Central memory CD4-positive, alpha-beta T cell (primary cell): ENCODE measurements at regions not wholly inside any gene's neighbourhood (a gene's known extent, or its start where the extent isn't known, plus 50 kb on each side); places are given as distances from the start of the nearest gene placed in this dataset.
"Not testable (repeated sequence)": the region's sequence is repeated elsewhere in the genome, so short reads cannot be mapped to it uniquely, and the experiment has no call there.

Source experiments
- DNase-seq: peaks from one replicate; pipeline ENCODE4 v3.0.0; 2022

DNA sequence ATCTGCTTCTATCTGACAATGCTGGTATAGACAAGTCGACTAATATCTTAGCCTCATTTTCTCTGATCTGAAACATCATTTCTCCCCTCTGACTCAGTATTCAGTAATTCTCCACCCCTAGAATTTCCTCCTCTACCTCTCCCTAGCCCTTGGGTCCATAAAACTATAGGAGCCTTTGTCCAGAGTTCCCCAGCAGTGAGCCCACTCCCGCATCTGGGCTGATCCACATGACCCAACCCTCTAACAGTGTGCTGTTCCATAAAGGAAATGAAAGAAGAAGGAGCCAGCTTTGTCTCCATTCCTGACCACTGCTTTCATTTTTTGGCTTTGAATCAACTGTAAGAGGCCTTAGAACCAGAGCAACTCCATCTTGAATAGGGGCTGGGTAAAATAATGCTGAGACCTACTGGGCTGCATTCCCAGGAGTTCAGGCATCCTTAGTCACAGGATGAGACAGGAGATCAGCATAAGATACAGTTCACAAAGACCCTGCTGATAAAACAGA, 222.7 kb upstream of the CDH8 start:
- DNase-seq: not testable (repeated sequence)

DNA sequence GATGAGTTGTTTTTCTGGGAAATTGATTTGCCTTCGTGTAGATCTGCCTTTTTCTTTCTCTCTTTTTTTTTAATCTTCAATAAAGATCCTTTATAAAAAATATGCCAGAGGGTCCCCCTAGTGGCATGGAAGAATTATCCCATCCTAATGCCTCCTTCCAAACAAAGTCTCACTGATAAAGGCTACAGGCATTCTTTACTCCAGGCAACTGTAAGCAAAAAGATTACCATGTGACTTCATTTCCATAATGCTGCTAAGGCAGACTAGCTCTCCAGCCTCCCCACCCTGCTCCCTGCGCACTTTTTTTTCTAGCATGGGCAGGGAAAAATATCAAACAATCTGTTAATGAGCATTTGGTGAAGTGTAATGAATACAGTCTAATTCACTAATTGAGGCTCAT, 220.2 kb upstream of the CDH8 start:
- DNase-seq: no peak

DNA sequence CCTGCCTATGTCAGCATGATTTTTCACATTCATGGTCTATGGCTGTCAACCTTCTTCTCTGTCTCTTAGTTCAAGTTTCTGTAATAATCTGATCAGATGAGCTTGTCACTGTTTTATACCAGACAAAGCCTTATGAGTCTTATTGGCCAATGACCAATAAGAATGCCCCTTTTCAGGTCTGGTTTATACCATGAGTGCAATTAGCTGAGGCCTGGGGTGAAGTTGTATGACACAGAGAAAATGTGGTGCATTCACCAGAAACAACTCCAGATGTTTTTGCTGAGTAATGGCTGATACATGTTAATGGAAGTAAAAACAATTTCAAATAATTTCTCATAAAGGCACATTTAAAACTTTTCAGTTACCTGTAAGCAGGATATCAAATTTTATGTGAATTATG, 218.6 kb upstream of the CDH8 start:
- no peak for DNase-seq

DNA sequence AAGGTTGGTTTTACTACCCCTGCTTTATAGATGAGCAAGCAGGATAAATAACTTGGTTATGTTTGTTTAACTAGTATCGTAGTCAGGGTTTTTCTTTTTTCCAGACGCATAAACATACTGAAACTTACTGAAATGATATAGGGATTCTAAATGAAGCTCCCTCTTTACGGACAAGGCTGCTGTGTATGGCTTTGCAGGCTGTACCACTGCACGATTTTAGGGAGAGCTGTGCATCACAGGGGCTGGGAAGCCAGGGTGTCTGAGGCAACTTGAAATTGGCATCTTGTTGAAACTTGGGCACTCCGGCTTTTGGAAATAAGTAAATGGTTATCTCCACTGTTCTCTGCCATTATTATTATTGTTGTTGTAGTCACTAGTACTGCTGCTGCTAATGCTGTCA, 218.1 kb upstream of the CDH8 start:
- no peak for DNase-seq

DNA sequence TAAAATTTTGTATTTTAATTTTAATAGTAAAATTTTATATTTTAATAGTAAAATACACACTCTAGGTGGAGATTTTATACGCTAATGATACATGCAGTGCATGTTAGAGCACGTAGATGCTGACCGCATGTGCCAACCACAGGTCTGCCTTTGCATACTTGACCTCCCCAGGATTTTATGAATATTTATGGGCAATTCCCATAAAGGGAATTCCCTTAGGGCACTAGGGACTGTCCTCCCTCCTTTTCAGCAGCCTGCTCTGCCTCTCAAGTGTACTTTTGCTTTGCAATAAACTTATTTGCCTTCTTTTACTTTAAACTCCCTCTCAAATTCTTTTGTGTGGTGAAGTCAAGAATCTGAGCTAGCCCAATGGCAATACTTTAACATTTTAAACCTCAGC, 217.7 kb upstream of the CDH8 start:
- DNase-seq: no peak

DNA sequence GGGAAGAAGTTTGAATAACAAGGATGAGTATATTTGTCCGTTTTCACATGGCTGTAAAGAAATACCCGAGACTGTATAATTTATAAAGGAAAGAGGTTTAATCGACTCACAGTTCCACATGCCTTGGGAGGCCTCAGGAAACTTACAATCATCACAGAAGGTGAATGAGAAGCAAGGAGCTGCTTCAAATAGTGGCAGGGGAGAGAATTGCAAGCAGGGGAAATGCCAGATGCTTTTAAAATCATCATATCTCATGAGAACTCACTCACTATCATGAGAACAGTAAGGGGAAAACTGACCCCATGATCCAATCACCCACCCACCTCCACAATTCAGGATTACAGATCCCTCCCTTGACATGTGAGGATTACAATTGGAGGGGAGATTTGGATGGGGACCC, 212.8 kb upstream of the CDH8 start:
- DNase-seq: no peak

DNA sequence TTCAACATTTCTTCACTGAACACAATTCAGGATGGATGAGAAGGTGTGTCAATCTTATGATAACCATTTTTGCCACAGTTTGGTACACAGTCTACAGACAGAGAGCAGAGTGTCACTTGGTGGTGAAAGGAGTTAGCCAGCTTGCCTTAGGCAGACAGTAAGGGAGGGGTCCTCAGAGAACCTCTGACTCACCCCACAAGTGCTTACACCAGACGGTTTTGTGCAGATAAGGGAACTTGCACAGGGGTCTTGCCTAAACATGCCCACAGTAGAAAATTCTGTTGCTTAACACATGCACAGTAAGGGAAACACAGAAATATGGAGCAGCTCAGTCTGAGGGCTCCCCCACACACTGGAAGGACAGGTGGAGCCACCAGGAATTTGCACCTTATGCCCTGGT, 204.5 kb upstream of the CDH8 start:
- DNase-seq: no peak

DNA sequence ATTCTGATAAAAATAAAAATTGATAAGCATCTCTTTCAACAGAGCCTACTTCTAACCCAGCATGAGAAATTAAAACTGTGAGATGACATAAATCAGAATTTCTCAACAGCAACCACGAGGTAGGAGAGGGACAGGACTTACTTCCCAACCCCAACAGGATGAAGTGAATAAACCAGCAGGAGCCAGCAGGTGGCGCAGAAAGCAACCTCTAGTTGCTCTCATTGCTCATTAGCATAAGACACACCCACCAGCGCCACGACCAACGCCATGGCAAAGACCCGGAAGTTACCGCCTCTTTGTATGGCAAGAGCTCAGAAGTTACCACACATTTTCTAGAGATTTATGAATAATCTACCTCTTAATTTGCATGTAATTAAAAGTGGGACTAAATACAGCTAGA, 189.4 kb upstream of the CDH8 start:
- DNase-seq: peak; percentile 7

DNA sequence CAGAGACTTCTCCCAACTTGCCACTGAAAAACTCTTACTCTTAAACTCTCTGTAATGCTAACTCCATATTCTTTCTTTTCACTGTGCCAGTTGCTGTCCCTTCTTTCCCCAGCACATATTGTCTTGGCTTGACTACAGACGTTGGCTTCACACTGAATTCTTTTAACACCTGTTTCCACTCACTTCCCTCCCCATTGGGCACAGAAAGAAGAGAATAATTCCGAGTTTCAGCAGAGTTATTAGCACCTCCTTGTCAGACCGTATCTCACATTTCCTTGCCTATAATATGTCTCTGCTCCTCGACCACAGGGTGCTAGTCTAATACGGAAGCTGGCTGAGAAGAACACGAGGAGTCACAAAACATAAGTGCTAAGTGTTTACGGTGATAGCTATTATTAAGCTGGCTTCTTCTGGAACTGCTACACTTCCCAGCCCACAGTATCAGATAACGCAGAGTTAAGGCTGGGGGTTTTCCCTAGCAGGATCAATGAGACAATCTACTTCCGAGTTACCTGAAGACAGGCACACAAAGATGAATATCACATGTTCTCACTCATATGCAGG, 188.5 kb upstream of the CDH8 start:
- DNase-seq: no peak

DNA sequence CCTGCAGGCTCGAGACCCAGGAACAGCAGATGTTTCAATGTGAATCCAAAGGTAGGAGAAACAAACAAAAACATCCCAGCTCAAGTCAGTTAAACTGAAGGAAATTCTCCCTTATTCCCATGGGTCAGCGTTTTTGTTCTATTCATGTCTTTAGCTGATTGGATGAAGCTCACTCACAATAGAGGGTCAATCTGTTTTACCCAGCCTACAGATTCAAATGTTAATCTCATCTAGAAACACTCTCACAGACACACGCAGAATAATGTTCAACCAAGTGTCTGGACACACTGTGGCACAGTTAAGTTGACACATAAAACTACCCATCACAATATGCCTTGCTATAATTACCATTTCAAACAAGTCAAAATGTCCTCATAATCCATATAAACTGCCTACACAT, 180.6 kb upstream of the CDH8 start:
- no peak for DNase-seq

DNA sequence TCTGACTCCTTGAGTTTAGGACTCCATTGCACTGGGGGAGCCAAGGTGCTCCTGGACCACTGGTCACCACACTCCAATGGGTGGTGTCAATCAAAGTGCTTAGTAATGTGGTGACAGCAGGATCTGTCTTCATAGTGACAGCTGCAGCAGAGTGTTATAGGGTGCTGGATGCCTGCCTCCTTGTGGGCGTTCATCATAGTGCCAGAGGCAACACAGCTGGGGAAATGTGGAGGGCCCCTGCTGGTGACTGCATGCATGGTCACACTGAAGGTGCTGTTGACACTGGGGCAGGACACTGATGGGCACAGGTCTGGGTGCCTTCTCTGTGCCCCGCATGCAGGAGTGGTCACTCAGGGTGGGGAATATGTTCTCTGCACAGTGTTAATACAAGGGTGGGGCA, 177.5 kb upstream of the CDH8 start:
- no peak for DNase-seq

DNA sequence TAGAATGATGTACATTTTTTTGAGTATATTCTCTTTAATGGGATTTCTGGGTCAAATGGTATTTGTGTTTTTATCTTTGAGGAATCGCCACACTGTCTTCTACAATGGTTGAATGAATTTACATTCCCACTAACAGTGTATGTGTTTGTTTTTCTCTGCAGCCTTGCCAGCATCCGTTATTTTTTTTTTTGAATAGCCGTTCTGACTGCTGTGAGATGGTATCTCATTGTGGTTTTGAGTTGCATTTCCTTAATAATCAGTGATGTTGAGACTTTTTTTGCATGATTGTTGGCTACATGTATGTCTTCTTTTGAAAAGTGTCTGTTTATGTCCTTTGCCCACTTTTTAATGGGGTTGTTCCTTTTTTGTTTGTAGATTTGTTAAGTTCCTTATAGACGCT, 172.7 kb upstream of the CDH8 start:
- no peak for DNase-seq

DNA sequence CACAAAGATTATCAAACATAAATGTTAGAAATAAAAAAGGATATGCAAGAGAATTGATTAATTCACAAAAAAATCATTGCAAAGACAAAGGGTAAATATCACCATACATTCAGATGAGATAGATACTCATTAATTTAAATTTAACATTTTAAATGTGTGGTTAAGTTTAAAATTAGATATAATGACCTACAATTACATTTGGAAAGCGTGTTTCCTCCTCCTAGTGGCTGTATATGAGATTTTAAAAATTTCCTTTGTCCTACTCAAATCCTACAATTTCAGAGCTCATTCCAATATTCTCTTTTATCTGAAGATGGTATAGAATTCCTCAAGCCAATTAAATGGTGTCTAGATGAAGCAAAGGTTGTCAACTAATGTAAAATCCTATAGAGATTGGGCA, 169.2 kb upstream of the CDH8 start:
- DNase-seq: no peak

DNA sequence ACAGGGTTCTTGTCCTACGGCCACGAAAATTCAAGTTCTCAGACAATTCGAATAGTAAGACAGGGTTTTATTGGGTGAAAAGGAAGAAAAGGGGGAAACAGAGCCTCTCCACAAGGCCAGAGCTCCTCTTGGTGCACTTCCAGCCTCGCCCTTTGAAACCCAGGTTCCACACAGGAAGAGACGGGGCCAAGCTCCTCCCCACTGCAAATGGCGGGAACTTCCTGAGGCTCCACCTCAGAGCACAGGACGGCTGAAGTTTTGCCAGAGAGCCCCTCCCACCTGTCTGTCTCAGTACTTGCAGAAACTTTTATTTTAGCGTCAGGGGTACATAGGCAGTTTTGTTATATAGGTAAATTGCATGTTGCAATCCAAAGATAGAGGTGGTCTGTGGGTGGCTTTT, 165.7 kb upstream of the CDH8 start:
- no peak for DNase-seq

DNA sequence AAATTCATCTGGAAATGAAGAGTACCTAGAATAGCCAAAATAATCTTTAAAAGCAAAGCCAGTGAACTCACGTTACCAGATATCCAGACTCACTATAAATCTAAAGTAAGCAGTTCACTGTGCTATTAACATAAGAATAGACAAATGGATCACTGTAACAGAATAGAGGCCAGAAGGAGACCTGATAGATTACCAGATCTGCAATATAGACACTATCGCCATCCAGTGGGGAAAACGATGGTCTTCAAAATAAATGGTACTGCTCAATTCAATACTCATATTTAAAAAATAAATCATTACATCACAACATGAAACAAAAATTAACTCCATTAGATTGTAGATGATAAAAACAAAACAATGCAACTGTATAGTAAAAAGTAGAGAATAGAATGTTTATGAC, 158.6 kb upstream of the CDH8 start:
- no peak for DNase-seq

DNA sequence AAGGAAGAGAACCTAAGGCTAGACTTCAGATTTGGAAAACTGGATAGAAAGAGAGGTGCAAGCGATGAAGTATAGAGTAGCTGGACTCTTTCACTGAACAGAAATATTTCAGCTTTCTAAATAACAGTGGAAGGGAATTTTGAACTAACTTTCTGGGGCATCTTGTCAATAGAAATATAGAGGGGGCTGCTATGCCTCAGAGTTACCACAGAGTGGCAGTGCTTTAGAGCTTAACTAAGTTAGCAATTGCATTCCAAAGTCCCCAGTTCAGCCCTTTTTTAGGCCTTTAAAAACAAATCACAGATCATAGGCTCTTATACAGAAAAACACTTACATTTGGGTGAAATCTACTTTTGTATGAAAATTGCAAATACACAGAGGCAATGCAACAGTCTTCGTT, 154.2 kb upstream of the CDH8 start:
- no peak for DNase-seq

DNA sequence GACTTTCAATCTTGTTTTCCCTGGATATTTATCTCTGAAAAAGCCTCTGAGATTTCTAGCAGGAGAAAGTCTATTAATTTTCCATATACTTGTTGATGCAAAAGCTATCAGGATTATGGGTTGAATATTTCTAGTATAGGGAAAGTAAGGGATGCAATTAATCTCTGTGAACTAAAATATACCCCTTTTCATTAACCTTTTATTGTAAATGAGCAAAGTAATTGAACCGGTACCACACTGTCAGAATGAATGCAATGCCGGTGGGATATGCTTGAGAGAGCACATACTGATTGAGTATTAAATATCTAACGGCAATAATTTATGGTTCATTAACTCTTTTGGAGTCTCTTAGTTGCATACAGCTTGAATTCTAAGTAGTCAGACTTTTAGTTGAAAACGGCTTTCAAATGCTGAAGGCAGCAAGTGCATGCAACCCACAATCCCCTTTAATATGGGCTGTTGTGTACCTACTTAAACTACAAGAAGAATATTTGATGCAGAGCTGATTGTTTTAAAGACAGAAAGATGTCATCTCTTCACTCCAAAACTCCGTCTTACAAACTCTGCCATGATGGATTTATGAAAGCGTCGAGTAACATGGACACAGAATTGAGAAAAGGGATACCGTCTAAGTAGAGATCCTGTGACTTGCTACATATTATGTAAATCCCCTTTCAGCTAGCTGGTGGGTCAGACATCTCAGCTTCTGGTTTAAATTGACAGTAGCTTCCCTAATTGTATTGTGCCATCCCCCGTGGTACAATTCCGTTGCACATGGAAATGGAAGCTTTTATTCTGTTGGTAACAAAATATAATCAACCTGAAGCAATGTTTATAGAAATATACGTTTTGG, 141.3 kb upstream of the CDH8 start:
- DNase-seq: no peak

DNA sequence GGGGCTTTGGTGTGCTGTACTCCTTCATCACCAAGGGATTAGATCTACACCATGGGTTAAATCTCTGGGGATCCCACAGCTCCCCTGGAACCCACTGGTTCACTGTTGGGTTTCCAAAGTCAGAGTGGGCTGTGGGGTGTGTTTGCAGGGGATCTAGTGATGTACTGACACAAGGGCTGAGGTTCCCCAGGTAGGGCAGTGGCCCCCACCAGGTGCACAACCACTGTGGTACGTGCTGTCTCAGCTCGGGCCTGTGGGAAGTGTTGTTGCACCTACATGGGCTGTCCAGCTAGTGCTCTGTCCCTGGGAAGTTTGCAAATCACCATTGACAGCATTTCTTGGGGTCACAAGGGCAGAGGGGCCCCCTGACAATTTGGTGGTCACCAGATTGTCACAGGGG, 134.4 kb upstream of the CDH8 start:
- DNase-seq: no peak

DNA sequence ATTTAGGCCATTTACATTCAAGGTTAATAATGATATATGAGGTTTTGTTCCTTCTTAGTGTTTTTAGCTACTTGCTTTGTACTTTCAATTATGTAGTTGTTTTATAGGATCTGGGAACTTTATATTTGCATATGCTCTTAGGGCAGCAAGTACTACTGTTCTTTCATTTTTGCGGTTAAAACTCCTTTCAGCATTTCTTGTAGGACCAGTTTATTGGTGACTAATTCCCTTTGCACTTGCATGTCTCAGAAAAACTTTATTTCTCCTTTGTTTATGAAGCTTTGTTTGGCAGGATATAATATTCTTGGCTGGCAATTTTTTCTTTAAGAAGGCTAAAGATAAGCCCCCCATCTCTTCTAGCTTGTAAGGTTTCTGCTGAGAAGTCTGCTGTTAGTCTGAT, 131.3 kb upstream of the CDH8 start:
- no peak for DNase-seq

DNA sequence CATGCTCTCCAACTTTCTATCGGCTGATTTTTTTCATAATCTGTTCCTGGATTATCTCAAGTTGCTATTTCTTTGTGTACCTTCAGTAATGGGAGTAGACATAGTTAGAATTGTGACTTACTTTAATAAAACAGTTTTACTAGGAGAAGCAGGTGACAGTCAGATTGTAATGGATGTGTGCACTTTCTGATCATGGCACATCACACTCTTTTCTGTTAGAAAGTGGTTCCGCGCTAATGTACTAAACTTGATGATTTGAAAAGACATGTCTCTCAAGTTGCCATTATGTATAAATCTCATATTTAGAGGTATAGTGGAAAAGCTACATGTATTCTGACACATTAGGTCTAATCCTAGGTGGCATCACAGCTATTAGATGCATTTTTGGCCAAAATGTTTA, 121.3 kb upstream of the CDH8 start:
- no peak for DNase-seq

DNA sequence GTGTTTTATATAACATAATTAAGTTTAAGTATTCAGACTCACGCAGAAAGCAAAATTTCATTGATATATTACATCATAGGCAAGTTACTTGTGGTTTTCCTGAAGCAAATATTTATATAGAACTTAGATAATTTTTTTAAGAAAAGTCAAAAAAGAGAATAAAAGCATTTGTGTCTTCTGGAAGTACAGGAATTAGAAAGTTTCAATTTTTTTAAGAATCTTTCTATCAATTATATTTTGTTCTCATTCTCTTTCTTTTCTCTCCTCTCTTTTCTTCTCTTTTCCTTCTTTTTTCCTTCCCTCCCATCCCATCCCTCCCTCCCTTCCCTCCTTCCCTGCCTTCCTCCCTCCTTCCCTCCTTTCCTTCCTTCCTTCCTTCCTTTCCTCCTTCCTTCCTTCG, 120.7 kb upstream of the CDH8 start:
- no peak for DNase-seq

DNA sequence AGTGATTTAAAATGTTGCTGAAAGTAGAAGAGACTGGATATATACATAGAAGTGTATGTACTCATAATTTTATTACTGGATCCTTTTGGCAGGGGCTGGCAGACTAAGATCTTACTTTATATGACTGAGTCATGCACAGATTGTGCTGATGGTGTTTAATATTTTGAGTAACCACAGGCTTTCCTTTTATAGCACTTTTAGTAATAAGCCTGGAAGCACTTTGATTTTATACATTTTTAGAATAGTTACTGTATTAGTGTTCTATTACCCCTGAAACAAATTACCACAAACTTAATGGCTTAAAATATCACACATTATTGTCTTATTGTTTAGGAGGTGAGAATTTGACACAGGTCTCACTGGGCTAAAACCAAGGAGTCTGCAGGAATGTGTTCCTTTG, 113.4 kb upstream of the CDH8 start:
- no peak for DNase-seq

DNA sequence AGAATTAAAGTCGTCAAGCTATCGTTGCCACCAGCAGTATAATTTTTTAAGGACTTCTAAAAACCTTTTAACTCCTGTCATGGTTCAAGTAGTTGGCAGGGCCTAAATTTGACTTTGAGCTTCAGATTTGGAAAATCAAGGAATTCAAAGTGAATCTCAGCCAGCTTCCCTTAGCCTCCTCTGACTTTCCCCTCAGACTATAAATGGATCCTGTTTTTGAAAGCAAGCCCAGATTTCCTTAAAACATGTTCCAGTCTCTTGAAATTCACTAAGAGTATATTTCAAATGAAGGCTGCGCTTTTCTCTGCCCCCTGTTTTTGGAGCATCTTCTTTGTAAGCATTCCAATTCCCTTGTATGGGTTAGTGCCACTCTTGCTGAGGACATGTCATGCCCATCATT, 101.8 kb upstream of the CDH8 start:
- no peak for DNase-seq

DNA sequence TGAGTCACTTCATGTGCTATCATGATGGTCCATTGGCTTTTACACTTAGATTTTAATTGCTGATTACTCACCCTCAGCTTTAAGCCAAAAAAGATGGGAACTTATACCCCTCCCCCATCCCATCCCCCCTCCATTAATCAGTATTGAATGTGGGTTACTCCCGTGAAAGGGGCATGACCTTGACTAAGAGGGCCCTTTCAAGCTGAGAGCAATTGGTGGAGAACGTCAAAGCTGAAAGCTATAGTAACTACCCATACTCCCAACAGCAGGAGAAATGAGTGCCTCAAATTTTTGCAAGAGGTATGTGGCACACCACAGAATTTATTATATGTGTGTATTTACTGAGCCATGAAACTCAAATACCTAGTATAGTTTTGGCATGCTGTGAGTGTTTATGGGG, 99.7 kb upstream of the CDH8 start:
- no peak for DNase-seq

DNA sequence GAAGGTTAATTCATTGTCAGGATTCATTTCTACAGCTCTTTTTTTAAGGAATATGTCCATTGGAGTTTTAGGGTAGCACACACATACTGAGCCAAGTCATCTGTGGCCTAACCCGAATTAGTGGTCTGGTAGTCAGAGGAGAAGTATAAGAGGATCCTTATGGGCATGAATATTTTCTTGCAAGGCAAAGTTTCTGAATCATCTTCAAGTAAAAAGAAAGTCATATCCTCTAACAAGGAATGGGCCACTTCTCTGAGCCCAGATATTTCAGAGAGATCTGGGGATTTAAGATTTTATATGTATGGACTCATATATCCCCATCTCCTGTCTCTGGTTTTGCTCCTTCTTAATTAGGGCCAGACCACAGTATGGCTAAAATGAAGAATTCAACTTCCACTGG, 99.2 kb upstream of the CDH8 start:
- DNase-seq: no peak
